ENCODE measurements at regions not wholly inside any gene's neighbourhood (a gene's known extent, or its start where the extent isn't known, plus 50 kb on each side); places are given as distances from the start of the nearest gene placed in this dataset.
"Not testable (repeated sequence)": the region's sequence is repeated elsewhere in the genome, so short reads cannot be mapped to it uniquely, and the experiment has no call there.

GRCh38 chr5:56732121-56732520, 83.2 kb upstream of the MAP3K1 start:
- DNase-seq (ENCODE audit: low spot score), result no peak

- not testable (repeated sequence) for DNase-seq (ENCODE audit: low spot score)
Measured at GRCh38 chr5:56731473-56731872, 83.9 kb upstream of the MAP3K1 start.

- DNase-seq (ENCODE audit: low spot score), result no peak
Measured at GRCh38 chr5:56729488-56729887, 85.9 kb upstream of the MAP3K1 start.

- DNase-seq (ENCODE audit: low spot score), result no peak
Measured at GRCh38 chr5:56725711-56726411, 89.5 kb upstream of the MAP3K1 start.

- not testable (repeated sequence) for DNase-seq (ENCODE audit: low spot score)
Measured at GRCh38 chr5:56724857-56725256, 90.5 kb upstream of the MAP3K1 start.

- no peak for DNase-seq (ENCODE audit: low spot score)
Measured at GRCh38 chr5:56722317-56722716, 93.0 kb upstream of the MAP3K1 start.

GRCh38 chr5:56717253-56717987, 97.9 kb upstream of the MAP3K1 start:
- DNase-seq (ENCODE audit: low spot score), result peak; percentile 36

GRCh38 chr5:56715986-56716385, 99.4 kb upstream of the MAP3K1 start:
- DNase-seq (ENCODE audit: low spot score), result no peak

GRCh38 chr5:56712895-56713591, 102.3 kb upstream of the MAP3K1 start:
- no peak for DNase-seq (ENCODE audit: low spot score)

GRCh38 chr5:56710826-56711590, 104.3 kb upstream of the MAP3K1 start:
- DNase-seq (ENCODE audit: low spot score), result peak; percentile 55

GRCh38 chr5:56706504-56706903, 108.8 kb upstream of the MAP3K1 start:
- no peak for DNase-seq (ENCODE audit: low spot score)

- DNase-seq (ENCODE audit: low spot score), result no peak
Measured at GRCh38 chr5:56705217-56705616, 110.1 kb upstream of the MAP3K1 start.

- no peak for DNase-seq (ENCODE audit: low spot score)
Measured at GRCh38 chr5:56703952-56704351, 111.4 kb upstream of the MAP3K1 start.

GRCh38 chr5:56700711-56701110, 114.6 kb upstream of the MAP3K1 start:
- DNase-seq (ENCODE audit: low spot score), result no peak

GRCh38 chr5:56699538-56699937, 115.8 kb upstream of the MAP3K1 start:
- DNase-seq (ENCODE audit: low spot score), result no peak

- peak; percentile 34 for DNase-seq (ENCODE audit: low spot score)
Measured at GRCh38 chr5:56698463-56699381, 116.6 kb upstream of the MAP3K1 start.

GRCh38 chr5:56696900-56697299, 118.4 kb upstream of the MAP3K1 start:
- peak; percentile 61 for DNase-seq (ENCODE audit: low spot score)

GRCh38 chr5:56693220-56693579, 122.1 kb upstream of the MAP3K1 start:
- peak; percentile 46 for DNase-seq (ENCODE audit: low spot score)

- DNase-seq (ENCODE audit: low spot score), result peak; percentile 50
Measured at GRCh38 chr5:56692359-56693219, 122.8 kb upstream of the MAP3K1 start.

GRCh38 chr5:56688402-56688801, 126.9 kb upstream of the MAP3K1 start:
- no peak for DNase-seq (ENCODE audit: low spot score)
